AG09319 (cell line): ENCODE measurements at regions not wholly inside any gene's neighbourhood (a gene's known extent, or its start where the extent isn't known, plus 50 kb on each side); places are given as distances from the start of the nearest gene placed in this dataset.

Source experiments
- DNase-seq: peaks from one replicate; pipeline ENCODE4 v3.0.0-alpha.2; 2010; ENCODE audit warnings: low read depth; ENCODE audit errors: extremely low read depth
- TF ChIP-seq, protein P1 (sequence below): IDR thresholded peaks from 2 replicates; pipeline ENCODE4 v1.5.1; 2011; ENCODE audit warnings: low read depth, mild to moderate bottlenecking, inconsistent platforms, low read length, moderate library complexity

- DNase-seq, result no peak
- TF ChIP-seq, protein P1, sequence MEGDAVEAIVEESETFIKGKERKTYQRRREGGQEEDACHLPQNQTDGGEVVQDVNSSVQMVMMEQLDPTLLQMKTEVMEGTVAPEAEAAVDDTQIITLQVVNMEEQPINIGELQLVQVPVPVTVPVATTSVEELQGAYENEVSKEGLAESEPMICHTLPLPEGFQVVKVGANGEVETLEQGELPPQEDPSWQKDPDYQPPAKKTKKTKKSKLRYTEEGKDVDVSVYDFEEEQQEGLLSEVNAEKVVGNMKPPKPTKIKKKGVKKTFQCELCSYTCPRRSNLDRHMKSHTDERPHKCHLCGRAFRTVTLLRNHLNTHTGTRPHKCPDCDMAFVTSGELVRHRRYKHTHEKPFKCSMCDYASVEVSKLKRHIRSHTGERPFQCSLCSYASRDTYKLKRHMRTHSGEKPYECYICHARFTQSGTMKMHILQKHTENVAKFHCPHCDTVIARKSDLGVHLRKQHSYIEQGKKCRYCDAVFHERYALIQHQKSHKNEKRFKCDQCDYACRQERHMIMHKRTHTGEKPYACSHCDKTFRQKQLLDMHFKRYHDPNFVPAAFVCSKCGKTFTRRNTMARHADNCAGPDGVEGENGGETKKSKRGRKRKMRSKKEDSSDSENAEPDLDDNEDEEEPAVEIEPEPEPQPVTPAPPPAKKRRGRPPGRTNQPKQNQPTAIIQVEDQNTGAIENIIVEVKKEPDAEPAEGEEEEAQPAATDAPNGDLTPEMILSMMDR, result no peak
Observed at GRCh38 chr7:28270536-28270935, 89.9 kb upstream of the JAZF1 start.

- peak; percentile 45 for DNase-seq
- TF ChIP-seq, protein P1, result peak; percentile 86
Observed at GRCh38 chr7:28272461-28272877, 91.9 kb upstream of the JAZF1 start.

DNA sequence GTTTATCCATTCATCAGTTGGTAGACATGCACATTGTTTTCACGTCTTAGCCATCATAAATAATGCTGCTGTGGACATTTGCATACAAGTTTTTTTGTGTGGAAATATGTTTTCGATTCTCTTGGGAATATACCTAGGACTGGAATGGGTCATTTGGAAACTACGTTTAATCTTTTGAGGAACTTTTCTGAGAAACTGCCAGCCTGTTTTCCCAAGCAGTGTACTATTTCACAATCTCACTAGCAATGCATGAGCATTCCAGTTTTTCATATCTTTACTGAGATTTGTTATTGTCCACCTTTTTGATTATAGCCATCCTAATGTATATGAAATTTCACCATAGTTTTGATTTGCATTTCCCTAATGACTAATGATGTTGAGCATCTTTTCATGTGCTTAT lies 95.7 kb upstream of the JAZF1 start:
- no peak for DNase-seq
- TF ChIP-seq, protein P1, result no peak

DNA sequence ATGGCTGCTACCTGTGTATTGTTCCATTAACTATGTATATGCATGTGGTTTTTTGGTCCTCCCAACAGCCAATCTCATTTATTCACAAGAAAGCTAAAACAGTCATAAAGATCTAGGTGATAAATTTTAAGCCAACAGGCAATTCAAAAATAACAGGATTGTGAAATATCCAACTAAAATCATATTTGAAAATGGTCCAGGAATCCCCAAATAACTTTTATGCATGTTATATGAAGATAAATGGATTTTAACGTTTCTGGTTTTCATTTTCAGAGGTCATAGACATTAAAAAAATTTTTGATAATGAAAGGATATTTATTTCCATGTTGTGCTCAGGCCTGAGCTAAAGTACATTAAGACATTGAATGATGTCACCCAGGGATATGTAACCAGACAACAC lies 96.8 kb upstream of the JAZF1 start:
- no peak for DNase-seq
- TF ChIP-seq, protein P1, result no peak

DNA sequence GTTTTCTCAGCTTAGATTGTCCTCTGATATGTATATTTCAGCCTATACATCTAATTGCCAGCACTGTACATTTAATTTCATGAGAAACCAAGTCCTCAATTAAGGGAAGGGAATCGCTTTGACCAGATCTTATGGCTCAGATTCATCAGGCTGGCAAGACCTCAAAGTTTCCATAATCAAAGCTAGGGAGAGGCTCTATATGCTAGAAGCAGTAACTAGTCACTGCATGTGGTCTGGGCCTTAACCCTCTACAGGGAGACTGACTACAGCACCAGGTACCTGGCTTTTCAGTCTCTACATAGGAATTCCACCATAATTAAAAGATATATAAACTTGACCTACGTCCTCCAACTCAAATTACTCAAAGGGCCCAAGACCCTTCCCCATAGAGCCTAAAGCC lies 97.4 kb upstream of the JAZF1 start:
- TF ChIP-seq, protein P1, result no peak
- DNase-seq, result no peak

DNA sequence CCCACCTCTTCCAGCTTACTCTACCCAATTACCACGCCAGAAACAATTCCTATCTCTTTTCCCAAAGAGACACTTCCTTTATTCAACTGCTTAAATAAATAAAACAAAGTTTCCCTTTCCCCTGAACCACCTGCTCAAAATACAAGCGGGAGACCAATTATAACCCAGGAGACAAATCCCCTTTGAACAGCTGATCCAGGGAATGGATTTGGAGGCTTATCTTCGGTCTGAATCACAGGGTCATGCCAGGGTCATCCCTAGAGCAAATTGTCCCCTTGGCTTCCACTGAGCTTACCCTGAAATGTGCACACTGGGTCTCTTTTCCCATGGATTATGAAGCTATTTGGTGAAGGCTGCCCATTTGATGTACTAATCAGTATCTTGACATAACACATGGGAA lies 99.9 kb upstream of the JAZF1 start:
- DNase-seq, result no peak
- TF ChIP-seq, protein P1, result no peak

DNA sequence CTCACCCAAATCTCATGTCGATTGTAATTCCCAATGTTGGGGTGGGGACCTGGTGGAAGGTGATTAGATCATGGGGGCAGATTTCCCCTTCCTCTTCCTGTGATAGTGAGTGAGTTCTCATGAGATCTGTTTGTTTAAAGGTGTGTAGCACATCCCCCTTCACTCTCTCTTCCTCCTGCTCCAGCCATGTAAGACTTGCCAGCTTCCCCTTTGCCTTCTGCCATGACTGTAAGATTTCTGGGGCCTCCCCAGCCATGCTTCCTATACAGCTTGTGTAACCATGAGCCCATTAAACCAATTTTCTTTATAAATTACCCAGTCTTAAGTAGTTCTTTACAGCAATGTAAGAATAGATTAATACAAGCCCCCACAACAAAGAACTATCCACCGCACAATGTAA lies 109.9 kb upstream of the JAZF1 start:
- TF ChIP-seq, protein P1, result no peak
- no peak for DNase-seq
